ENCODE measurements at regions not wholly inside any gene's neighbourhood (a gene's known extent, or its start where the extent isn't known, plus 50 kb on each side); places are given as distances from the start of the nearest gene placed in this dataset.
"Not testable (repeated sequence)": the region's sequence is repeated elsewhere in the genome, so short reads cannot be mapped to it uniquely, and the experiment has no call there.

GRCh38 chr6:25157842-25158241 lies 121.3 kb upstream of the CARMIL1 start:
- Histone ChIP-seq H3K56ac (ENCODE audit: extremely low read depth, insufficient read depth, low read length) (no peak overlapping the region), H3K9ac (ENCODE audit: low read depth, low read length) (no peak overlapping the region), H3K14ac (replicated peaks; ENCODE audit: low read depth, low read length) (no peak overlapping the region), H4K5ac (ENCODE audit: low read depth, low read length) (no peak overlapping the region), H2BK15ac (ENCODE audit: low read depth, low read length) (no peak overlapping the region), H2BK120ac (ENCODE audit: low read depth, low read length) (no peak overlapping the region), H3K27ac (ENCODE audit: insufficient read depth, low read length) (no peak overlapping the region), H4K91ac (ENCODE audit: insufficient read depth, low read depth, low read length) (no peak overlapping the region), H3K36me3 (ENCODE audit: control insufficient read depth, insufficient read depth, low read length) (no peaks in the 10 kb centered on the region), H3K4ac (ENCODE audit: low read depth, low read length) (no peak overlapping the region), H3K4me2 (ENCODE audit: low read depth, low read length) (no peak overlapping the region), H4K20me1 (ENCODE audit: insufficient read depth, low read length) (no peaks in the 10 kb centered on the region), H3K9me1 (ENCODE audit: insufficient read depth, low read length) (peaks cover 3% of the 10 kb centered on the region; the same call in 1 of the 2 replicates), H4K8ac (ENCODE audit: low read depth in 2 of 2, low read length in 2 of 2) (no peak overlapping the region), H3K4me1 (ENCODE audit: control insufficient read depth, insufficient read depth, low read length) (peaks cover 8% of the 10 kb centered on the region), H2AK9ac (replicated peaks; ENCODE audit: low read depth, low read length, poor library complexity) (no peak overlapping the region), H2AFZ (replicated peaks; ENCODE audit: low read length, poor library complexity) (no peak overlapping the region), H2BK20ac (ENCODE audit: low read depth, low read length) (no peak overlapping the region), H3K23ac (ENCODE audit: low read depth, low read length) (no peak overlapping the region), H3K9me3 (ENCODE audit: control insufficient read depth, insufficient read depth, low read length) (peaks cover 10% of the 10 kb centered on the region), H3K18ac (ENCODE audit: low read depth, low read length) (no peak overlapping the region), H3K27me3 (ENCODE audit: control insufficient read depth, insufficient read depth, low read length) (no peaks in the 10 kb centered on the region), H2BK5ac (ENCODE audit: low read depth, low read length, poor library complexity, severe bottlenecking) (no peak overlapping the region), H3K4me3 (ENCODE audit: insufficient read depth, low read depth, low read length) (no peak overlapping the region), H2AK5ac (ENCODE audit: low read depth, low read length) (no peak overlapping the region), H3K79me1 (ENCODE audit: low read depth in 1 of 2, low read length in 2 of 2) (no peaks in the 10 kb centered on the region)
- dilution Hi-C loops (cut with HindIII; ENCODE audit: low sequenced_read_pairs, unreplicated experiment) (no loop called here), intact Hi-C loops (cut with micrococcal nuclease) (no loop called here), in situ Hi-C loops (cut with MboI; ENCODE audit: low sequenced_read_pairs) (no loop called here)
- no CpG with 5 or more reads among the region's 5 CpGs for WGBS, 2 experiments (ENCODE audit: extremely low coverage in 2 of 2, insufficient read length in 1 of 2)
- ChIA-PET POLR2A (ENCODE audit: unreplicated experiment) (no interaction called here), CTCF (no interaction called here)
- no TSS peak for BruUV-seq (replicated peaks)
- DNase-seq (no peak), ATAC-seq (ENCODE audit: low read depth) (no peak)
- TF ChIP-seq ELK1 (IDR thresholded peaks at IDR 0.05; ENCODE audit: borderline replicate concordance, low read depth, low read length) (no peak), CTCF (conservative IDR thresholded peaks at IDR 0.05; ENCODE audit: low read depth, low read length) (no peak), POLR2A (IDR thresholded peaks at IDR 0.05; ENCODE audit: low read depth, low read length) (no peak), FOS (IDR thresholded peaks at IDR 0.05; ENCODE audit: low read depth, low read length) (no peak)

- H4K8ac ChIP-seq (ENCODE audit: low read depth in 2 of 2, low read length in 2 of 2); H3K9me1 ChIP-seq (ENCODE audit: insufficient read depth, low read length); CTCF ChIA-PET; H3K23ac ChIP-seq (ENCODE audit: low read depth, low read length); BruUV-seq (replicated peaks); H4K91ac ChIP-seq (ENCODE audit: insufficient read depth, low read depth, low read length); H3K14ac ChIP-seq (replicated peaks; ENCODE audit: low read depth, low read length); H3K4ac ChIP-seq (ENCODE audit: low read depth, low read length); POLR2A ChIA-PET (ENCODE audit: unreplicated experiment); H2BK20ac ChIP-seq (ENCODE audit: low read depth, low read length); H3K27ac ChIP-seq (ENCODE audit: insufficient read depth, low read length); H3K56ac ChIP-seq (ENCODE audit: extremely low read depth, insufficient read depth, low read length); ATAC-seq (ENCODE audit: low read depth); DNase-seq; H3K36me3 ChIP-seq (ENCODE audit: control insufficient read depth, insufficient read depth, low read length); H2AK9ac ChIP-seq (replicated peaks; ENCODE audit: low read depth, low read length, poor library complexity); H2BK120ac ChIP-seq (ENCODE audit: low read depth, low read length); intact Hi-C loops (cut with micrococcal nuclease); H2AK5ac ChIP-seq (ENCODE audit: low read depth, low read length); H2BK15ac ChIP-seq (ENCODE audit: low read depth, low read length); H3K79me1 ChIP-seq (ENCODE audit: low read depth in 1 of 2, low read length in 2 of 2); H4K20me1 ChIP-seq (ENCODE audit: insufficient read depth, low read length); in situ Hi-C loops (cut with MboI; ENCODE audit: low sequenced_read_pairs); H3K9ac ChIP-seq (ENCODE audit: low read depth, low read length); H2AFZ ChIP-seq (replicated peaks; ENCODE audit: low read length, poor library complexity); H4K5ac ChIP-seq (ENCODE audit: low read depth, low read length); H3K4me3 ChIP-seq (ENCODE audit: insufficient read depth, low read depth, low read length); H2BK5ac ChIP-seq (ENCODE audit: low read depth, low read length, poor library complexity, severe bottlenecking); H3K4me1 ChIP-seq (ENCODE audit: control insufficient read depth, insufficient read depth, low read length); H3K27me3 ChIP-seq (ENCODE audit: control insufficient read depth, insufficient read depth, low read length); H3K4me2 ChIP-seq (ENCODE audit: low read depth, low read length); dilution Hi-C loops (cut with HindIII; ENCODE audit: low sequenced_read_pairs, unreplicated experiment); H3K18ac ChIP-seq (ENCODE audit: low read depth, low read length): not testable (repeated sequence)
- H3K9me3 ChIP-seq (ENCODE audit: control insufficient read depth, insufficient read depth, low read length), result peaks cover 10% of the 10 kb centered on the region
These were observed 119.0 kb upstream of the CARMIL1 start for GRCh38 chr6:25160134-25160533.

All from IMR-90 (cell line).